ENCODE measurements at regions not wholly inside any gene's neighbourhood (a gene's known extent, or its start where the extent isn't known, plus 50 kb on each side); places are given as distances from the start of the nearest gene placed in this dataset.

DNA sequence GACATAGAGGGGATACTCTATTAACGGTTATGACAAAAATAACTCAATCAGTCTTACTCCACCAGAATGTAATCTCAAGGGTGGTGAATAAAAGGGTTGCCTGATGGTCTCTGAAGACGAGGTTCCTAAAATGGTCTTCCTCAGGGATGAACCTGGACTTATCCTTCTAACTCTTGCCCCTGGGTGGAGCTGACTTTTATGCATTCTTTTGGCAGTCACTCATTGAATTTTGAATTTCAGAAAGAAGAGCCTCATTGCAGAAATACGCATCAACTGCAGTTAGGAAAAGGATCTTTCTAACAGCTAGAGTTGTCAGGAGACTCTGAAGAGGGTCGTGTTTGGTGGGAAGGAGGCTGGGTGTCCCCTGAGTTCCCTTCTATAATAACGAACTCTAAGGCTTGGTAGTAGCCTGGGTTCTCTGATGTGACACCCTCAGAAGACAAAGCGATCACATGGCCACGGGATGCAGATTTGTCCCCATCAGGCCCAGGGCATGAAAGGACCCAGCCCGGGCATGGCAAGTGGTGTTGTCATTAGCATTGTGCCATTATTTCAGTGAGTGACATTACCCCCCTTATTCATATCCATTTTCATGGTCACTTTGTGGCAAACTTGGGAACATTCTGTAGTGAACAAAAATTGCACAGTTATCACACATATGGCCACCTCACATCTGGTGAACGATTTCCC is 58.6 kb upstream of the JCAD start:
- DNase-seq (ENCODE audit: low read depth): no peak
- H3K4me3 ChIP-seq (ENCODE audit: control insufficient read depth, low read depth, low read length): no peak overlapping the region
- TF ChIP-seq CTCF (IDR thresholded peaks at IDR 0.05; ENCODE audit: control insufficient read depth, insufficient read depth, low read depth, low read length, missing control alignments): no peak

DNA sequence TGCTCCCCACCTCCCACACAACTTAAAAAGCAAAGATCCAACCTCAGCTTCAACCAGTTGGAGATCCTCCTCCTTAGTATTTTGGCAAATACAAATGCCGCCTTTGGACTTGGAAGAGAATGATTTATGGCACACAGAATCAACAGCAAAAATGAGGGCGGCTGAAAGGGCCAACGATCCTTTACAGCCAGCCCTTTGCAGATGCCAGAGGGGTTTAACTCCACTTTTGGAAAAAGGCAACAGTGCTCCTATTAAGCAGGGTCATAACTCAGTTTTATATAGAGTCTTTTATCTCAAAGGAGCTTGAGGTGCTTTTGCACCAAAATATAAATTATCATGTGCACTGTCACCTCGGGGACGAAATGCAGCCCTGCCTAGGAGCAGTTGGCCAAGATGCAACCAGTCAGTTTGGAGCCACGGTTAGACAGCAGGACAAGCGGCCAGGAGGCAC is 56.7 kb upstream of the JCAD start:
- no peak overlapping the region for H3K4me3 ChIP-seq (ENCODE audit: control insufficient read depth, low read depth, low read length)
- no peak for TF ChIP-seq CTCF (IDR thresholded peaks at IDR 0.05; ENCODE audit: control insufficient read depth, insufficient read depth, low read depth, low read length, missing control alignments)
- DNase-seq (ENCODE audit: low read depth): no peak

- no peak for TF ChIP-seq CTCF (IDR thresholded peaks at IDR 0.05; ENCODE audit: control insufficient read depth, insufficient read depth, low read depth, low read length, missing control alignments)
- no peak overlapping the region for H3K4me3 ChIP-seq (ENCODE audit: control insufficient read depth, low read depth, low read length)
- DNase-seq (ENCODE audit: low read depth): no peak
These were observed 56.2 kb upstream of the JCAD start for GRCh38 chr10:30115626-30115940.

DNA sequence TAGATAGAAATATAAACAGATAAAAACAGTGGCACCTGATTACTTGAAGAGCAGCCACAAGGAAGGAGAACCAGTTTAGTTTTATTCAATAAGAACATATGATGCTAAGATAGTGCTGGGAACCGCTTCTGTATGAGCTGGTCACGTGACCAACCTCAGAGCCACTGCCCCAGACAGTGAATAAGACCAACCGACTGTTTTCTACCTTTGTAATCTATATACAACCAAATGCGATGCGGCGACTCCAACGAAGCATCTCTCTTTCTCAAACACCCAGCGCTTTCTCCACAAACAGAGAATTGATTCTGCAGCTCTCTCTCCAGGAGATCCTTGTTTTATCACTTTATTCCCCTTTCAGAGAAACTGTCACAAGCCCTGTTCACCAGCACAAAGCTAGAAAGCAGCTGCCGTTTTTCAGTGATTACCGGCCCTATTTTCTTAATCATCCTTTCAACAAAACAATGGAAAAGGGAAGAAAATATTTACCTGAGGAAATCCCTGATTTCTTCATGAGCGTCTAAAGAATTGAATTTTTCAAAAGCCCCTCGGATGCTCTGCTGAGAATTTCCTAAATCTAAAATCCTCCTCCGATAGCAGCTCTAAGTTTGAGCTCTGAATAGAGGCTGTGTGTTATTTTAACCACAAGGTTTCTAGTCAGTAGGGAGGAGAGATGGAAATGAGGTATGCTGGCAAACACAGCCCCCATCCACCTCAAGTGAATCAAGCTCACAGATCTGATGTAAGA is 55.7 kb upstream of the JCAD start:
- no peak for TF ChIP-seq CTCF (IDR thresholded peaks at IDR 0.05; ENCODE audit: control insufficient read depth, insufficient read depth, low read depth, low read length, missing control alignments)
- H3K4me3 ChIP-seq (ENCODE audit: control insufficient read depth, low read depth, low read length): no peak overlapping the region
- DNase-seq (ENCODE audit: low read depth): no peak

DNA sequence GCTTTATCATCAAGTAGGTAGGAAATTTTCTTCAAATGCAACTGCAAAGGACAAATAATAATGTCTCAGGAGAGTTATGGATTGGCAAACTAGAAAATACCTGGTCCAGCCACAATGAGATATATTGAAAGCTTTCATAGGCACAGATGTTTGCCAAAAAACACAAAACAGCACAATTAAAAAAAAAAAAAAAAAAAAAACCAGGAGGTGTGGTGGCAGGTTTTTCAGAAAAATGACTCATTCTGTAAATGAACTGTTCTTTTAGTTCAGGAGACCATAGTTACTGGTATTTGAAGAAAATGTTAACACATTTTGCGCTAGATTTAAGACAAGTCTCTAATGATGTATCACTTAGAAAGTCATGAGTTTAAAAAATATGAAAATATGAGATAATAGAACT is 55.0 kb upstream of the JCAD start:
- DNase-seq (ENCODE audit: low read depth): no peak
- TF ChIP-seq CTCF (IDR thresholded peaks at IDR 0.05; ENCODE audit: control insufficient read depth, insufficient read depth, low read depth, low read length, missing control alignments): no peak
- no peak overlapping the region for H3K4me3 ChIP-seq (ENCODE audit: control insufficient read depth, low read depth, low read length)

DNA sequence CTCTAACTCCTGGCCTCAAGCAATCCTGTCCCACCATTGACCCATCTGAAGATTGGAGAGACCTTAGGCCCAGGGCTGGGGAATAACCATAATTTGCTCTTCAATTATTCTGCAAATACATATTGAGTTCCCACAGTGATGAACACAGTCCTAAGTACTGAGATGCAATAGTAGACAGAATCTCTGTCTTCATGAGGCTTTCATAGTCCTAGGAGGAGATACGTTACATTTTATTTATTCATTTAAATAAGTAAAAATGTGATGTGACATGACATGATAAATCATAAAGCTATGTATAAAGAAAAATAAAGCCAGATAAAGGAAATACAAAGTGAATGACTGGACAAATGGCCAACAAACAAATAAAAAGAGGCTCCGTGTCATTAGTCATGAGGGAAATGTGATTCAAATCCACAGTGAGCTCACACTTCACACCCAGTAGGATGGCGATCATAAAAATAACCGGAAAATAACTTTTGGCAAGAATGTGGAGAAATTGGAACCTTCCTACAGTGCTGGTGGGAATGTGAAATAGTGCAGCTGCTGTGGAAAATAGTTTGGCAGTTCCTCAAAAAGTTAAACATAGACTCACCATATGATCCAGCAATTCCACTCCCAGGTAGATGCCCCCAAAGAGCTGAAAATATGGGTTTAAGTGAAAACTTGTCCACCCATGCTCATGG is 52.1 kb upstream of the JCAD start:
- no peak overlapping the region for H3K4me3 ChIP-seq (ENCODE audit: control insufficient read depth, low read depth, low read length)
- no peak for TF ChIP-seq CTCF (IDR thresholded peaks at IDR 0.05; ENCODE audit: control insufficient read depth, insufficient read depth, low read depth, low read length, missing control alignments)
- DNase-seq (ENCODE audit: low read depth): peak; percentile 88
